H1 (cell line): ENCODE measurements at regions not wholly inside any gene's neighbourhood (a gene's known extent, or its start where the extent isn't known, plus 50 kb on each side); places are given as distances from the start of the nearest gene placed in this dataset.

ENCODE experiments used
- BCL11A ChIP-seq, 2 experiments: IDR thresholded peaks; one replicate each; pipeline ENCODE4 v1.6.1; 2011; ENCODE audit warnings: low read depth in 2 of 2, low read length in 2 of 2, mild to moderate bottlenecking in 2 of 2
- CHD2 ChIP-seq: IDR thresholded peaks from 2 replicates; pipeline ENCODE4 v1.6.1; 2012; ENCODE audit warnings: low read length, improper control_type of control experiment
- EZH2 ChIP-seq: fragments of 200-600 bp; sonication (generic); IDR thresholded peaks from 2 replicates; pipeline ENCODE4 v1.7.1; 2012; ENCODE audit warnings: low read depth, mild to moderate bottlenecking, moderate library complexity, low read length, inconsistent platforms; ENCODE audit not compliant: severe bottlenecking
- JUN ChIP-seq: IDR thresholded peaks from 2 replicates; pipeline ENCODE4 v1.6.1; 2011; ENCODE audit warnings: low read depth, mild to moderate bottlenecking, improper control_type of control experiment, low read length
- KDM5A ChIP-seq: fragments of 200-600 bp; IDR thresholded peaks from 2 replicates; pipeline ENCODE4 v1.7.1; 2012; ENCODE audit warnings: mild to moderate bottlenecking, low read length, inconsistent platforms, mixed read lengths
- NRF1 ChIP-seq: IDR thresholded peaks from 2 replicates; pipeline ENCODE4 v1.6.1; 2011; ENCODE audit warnings: mild to moderate bottlenecking, low read depth, low read length, improper control_type of control experiment
- POLR2AphosphoS5 ChIP-seq: IDR thresholded peaks from 2 replicates; pipeline ENCODE4 v1.6.1; 2011; ENCODE audit warnings: low read depth, low read length
- TF ChIP-seq, protein P1 (sequence below), 3 experiments: IDR thresholded peaks; 1 replicate in 2 of 3; 2 replicates in 1 of 3; pipeline versions ENCODE4 v1.5.1 to v1.6.1; 2011; ENCODE audit warnings: low read length in 3 of 3, mild to moderate bottlenecking in 3 of 3, inconsistent platforms in 2 of 3, low read depth in 1 of 3, moderate library complexity in 1 of 3; ENCODE audit not compliant: insufficient read depth in 1 of 3; ENCODE audit errors: control extremely low read depth in 1 of 3
- TF ChIP-seq, protein P2 (sequence below): IDR thresholded peaks from 2 replicates; pipeline ENCODE4 v1.6.1; 2012; ENCODE audit warnings: inconsistent platforms

DNA sequence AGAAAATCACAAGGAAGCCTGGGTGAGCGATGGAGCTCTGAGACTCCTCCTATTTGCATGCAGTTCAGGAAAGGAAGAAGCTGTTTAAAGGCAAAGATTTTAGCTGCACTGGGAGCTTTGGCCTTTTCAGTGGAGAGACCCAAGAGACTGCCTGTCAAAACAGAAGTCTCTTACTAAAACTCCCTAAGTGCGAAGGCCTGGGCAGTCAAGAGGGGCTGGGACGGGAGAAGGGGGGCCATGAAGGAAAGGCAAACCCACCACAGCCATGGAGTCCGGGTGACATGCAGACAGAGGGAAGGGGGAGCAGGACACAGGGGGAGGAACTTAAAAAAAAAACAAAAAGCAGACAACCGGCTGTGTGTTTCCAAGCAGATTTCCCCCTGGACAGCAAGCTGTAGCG lies 537.6 kb upstream of the NOX3 start:
- no peak for TF ChIP-seq POLR2AphosphoS5
- no peak for TF ChIP-seq CHD2
- TF ChIP-seq, protein P1, sequence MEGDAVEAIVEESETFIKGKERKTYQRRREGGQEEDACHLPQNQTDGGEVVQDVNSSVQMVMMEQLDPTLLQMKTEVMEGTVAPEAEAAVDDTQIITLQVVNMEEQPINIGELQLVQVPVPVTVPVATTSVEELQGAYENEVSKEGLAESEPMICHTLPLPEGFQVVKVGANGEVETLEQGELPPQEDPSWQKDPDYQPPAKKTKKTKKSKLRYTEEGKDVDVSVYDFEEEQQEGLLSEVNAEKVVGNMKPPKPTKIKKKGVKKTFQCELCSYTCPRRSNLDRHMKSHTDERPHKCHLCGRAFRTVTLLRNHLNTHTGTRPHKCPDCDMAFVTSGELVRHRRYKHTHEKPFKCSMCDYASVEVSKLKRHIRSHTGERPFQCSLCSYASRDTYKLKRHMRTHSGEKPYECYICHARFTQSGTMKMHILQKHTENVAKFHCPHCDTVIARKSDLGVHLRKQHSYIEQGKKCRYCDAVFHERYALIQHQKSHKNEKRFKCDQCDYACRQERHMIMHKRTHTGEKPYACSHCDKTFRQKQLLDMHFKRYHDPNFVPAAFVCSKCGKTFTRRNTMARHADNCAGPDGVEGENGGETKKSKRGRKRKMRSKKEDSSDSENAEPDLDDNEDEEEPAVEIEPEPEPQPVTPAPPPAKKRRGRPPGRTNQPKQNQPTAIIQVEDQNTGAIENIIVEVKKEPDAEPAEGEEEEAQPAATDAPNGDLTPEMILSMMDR (IDR thresholded peaks at IDR 0.05; ENCODE audit: control extremely low read depth in 1 of 3, insufficient read depth in 1 of 3, low read depth in 1 of 3, low read length in 3 of 3) = no peak
- TF ChIP-seq BCL11A (IDR thresholded peaks at IDR 0.05; ENCODE audit: low read depth in 2 of 2, low read length in 2 of 2) = no peak
- TF ChIP-seq, protein P2, sequence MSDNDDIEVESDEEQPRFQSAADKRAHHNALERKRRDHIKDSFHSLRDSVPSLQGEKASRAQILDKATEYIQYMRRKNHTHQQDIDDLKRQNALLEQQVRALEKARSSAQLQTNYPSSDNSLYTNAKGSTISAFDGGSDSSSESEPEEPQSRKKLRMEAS = no peak
- no peak for TF ChIP-seq KDM5A
- no peak for TF ChIP-seq EZH2
- TF ChIP-seq JUN = no peak
- no peak for TF ChIP-seq NRF1
